Activated B cell treated with CpG ODN at 0.5 μM for 24 hours (primary cell): ENCODE measurements at regions not wholly inside any gene's neighbourhood (a gene's known extent, or its start where the extent isn't known, plus 50 kb on each side); places are given as distances from the start of the nearest gene placed in this dataset.

Source experiments
- ATAC-seq: fragments of 200-7000 bp; cut with Tn5 transposase; one replicate; pipeline ENCODE4 v1.10.0; 2021; ENCODE audit warnings: low read depth, mild to moderate bottlenecking, moderate library complexity
- CTCF ChIA-PET: fragments of 350-600 bp; sonication (Branson Sonifier 250); formaldehyde crosslinking; loops from one replicate; lab custom pipeline; 2021; ENCODE audit warnings: antibody characterized with exemption; lab: Charles Lee
- POLR2A ChIA-PET: fragments of 350-600 bp; sonication (Branson Sonifier 250); formaldehyde crosslinking; loops from one replicate; lab custom pipeline; 2021; ENCODE audit warnings: antibody characterized with exemption; lab: Charles Lee
- DNase-seq: peaks from one replicate; pipeline ENCODE4 v3.0.0; 2022
- H3K27ac Mint-ChIP-seq: one replicate; pipeline ENCODE4 v1.8.0; 2020; ENCODE audit warnings: mixed read lengths
- H3K27me3 Mint-ChIP-seq: one replicate; pipeline ENCODE4 v1.8.0; 2021; ENCODE audit warnings: mixed read lengths
- H3K36me3 Mint-ChIP-seq: one replicate; pipeline ENCODE4 v1.8.0; 2021; ENCODE audit warnings: low read depth, mixed read lengths
- H3K4me1 Mint-ChIP-seq: one replicate; pipeline ENCODE4 v1.8.0; 2021; ENCODE audit warnings: mixed read lengths
- H3K4me3 Mint-ChIP-seq: one replicate; pipeline ENCODE4 v1.8.0; 2020; ENCODE audit warnings: mild to moderate bottlenecking, mixed read lengths
- H3K9me3 Mint-ChIP-seq: one replicate; pipeline ENCODE4 v1.8.0; 2020; ENCODE audit warnings: mixed read lengths
- intact Hi-C: fragments of 100-400 bp; cut with micrococcal nuclease; formaldehyde crosslinking; loops from one replicate; pipeline ENCODE4 v1.15.1; 2024
- TF ChIP-seq, protein P1 (sequence below): fragments of 200-600 bp; IDR thresholded peaks from one replicate; pipeline ENCODE4 v1.8.0; 2022; ENCODE audit warnings: antibody characterized with exemption, mild to moderate bottlenecking

DNA sequence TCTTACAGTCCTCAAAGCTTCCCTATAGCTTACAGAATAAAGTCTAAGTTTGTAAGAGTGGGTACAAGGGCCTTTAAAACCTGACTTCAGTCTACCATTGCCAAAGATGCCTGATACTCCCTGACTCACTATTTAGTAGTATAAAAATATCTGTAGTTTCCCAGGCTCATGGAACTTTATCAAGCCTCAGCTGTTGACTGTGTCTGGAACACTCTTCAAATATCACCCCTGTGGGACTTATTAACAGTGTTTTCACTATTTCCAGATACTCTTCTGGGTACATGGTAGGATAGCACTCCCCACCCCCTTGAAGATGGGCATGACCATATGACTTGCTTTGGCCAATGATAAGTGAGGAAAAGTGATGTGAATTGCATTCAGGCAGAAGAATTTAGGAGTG lies 105.3 kb upstream of the TENT5A start:
- H3K27ac Mint-ChIP-seq = no peak overlapping the region
- no peak overlapping the region for H3K4me3 Mint-ChIP-seq
- POLR2A ChIA-PET = no interaction called here
- TF ChIP-seq, protein P1, sequence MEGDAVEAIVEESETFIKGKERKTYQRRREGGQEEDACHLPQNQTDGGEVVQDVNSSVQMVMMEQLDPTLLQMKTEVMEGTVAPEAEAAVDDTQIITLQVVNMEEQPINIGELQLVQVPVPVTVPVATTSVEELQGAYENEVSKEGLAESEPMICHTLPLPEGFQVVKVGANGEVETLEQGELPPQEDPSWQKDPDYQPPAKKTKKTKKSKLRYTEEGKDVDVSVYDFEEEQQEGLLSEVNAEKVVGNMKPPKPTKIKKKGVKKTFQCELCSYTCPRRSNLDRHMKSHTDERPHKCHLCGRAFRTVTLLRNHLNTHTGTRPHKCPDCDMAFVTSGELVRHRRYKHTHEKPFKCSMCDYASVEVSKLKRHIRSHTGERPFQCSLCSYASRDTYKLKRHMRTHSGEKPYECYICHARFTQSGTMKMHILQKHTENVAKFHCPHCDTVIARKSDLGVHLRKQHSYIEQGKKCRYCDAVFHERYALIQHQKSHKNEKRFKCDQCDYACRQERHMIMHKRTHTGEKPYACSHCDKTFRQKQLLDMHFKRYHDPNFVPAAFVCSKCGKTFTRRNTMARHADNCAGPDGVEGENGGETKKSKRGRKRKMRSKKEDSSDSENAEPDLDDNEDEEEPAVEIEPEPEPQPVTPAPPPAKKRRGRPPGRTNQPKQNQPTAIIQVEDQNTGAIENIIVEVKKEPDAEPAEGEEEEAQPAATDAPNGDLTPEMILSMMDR = no peak
- no peaks in the 10 kb centered on the region for H3K36me3 Mint-ChIP-seq
- intact Hi-C loops = no loop called here
- CTCF ChIA-PET = no interaction called here
- no peaks in the 10 kb centered on the region for H3K27me3 Mint-ChIP-seq
- no peak for ATAC-seq
- no peaks in the 10 kb centered on the region for H3K4me1 Mint-ChIP-seq
- no peak for DNase-seq
- no peaks in the 10 kb centered on the region for H3K9me3 Mint-ChIP-seq

DNA sequence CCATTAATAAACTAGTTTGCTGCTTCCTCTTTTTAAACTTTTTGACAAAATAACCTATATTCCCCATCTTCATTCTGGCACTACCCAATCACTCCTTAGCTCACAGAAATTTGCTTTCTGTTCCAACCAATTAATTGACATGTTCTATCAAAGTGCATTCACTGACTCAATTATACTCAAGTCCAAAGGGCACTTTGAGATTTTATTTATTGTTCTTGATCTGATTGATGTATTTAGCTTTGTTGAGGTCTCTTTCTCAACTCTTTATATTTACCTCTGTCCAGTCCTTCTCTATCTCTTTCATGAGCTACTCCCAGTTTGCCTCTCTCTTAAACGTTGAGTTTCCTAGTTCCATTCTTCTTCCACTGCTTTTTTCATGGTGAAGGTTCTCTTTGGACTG lies 104.4 kb upstream of the TENT5A start:
- intact Hi-C loops = no loop called here
- no peaks in the 10 kb centered on the region for H3K27me3 Mint-ChIP-seq
- no peaks in the 10 kb centered on the region for H3K4me1 Mint-ChIP-seq
- CTCF ChIA-PET = no interaction called here
- H3K4me3 Mint-ChIP-seq = no peak overlapping the region
- no peak overlapping the region for H3K27ac Mint-ChIP-seq
- POLR2A ChIA-PET = no interaction called here
- no peak for DNase-seq
- TF ChIP-seq, protein P1 = no peak
- H3K36me3 Mint-ChIP-seq = no peaks in the 10 kb centered on the region
- H3K9me3 Mint-ChIP-seq = no peaks in the 10 kb centered on the region
- no peak for ATAC-seq

DNA sequence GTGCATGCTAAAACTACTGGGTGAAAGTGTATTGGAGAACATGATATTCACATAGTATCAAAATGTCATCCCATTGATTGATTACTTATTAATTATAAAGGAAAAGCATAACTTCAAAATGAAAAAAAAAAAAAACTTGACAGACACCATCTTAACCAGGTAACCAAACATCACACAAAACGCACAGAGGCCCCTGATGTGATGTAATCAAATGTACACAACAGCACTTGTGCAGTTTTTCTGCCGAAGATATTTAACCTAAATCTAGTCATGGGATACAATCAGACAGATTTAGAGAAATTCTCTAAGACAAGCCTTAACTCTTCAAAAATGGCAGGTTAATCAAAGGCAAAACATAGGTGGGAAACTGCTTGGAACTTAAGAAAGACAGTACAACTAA lies 102.0 kb upstream of the TENT5A start:
- DNase-seq = no peak
- no peak for ATAC-seq
- ChIA-PET POLR2A (no interaction called here), CTCF (no interaction called here)
- peaks cover 2% of the 10 kb centered on the region for H3K27me3 Mint-ChIP-seq
- H3K36me3 Mint-ChIP-seq = no peaks in the 10 kb centered on the region
- H3K27ac Mint-ChIP-seq = no peak overlapping the region
- intact Hi-C loops = no loop called here
- peaks cover 2% of the 10 kb centered on the region for H3K9me3 Mint-ChIP-seq
- no peaks in the 10 kb centered on the region for H3K4me1 Mint-ChIP-seq
- TF ChIP-seq, protein P1 = no peak
- H3K4me3 Mint-ChIP-seq = no peak overlapping the region

DNA sequence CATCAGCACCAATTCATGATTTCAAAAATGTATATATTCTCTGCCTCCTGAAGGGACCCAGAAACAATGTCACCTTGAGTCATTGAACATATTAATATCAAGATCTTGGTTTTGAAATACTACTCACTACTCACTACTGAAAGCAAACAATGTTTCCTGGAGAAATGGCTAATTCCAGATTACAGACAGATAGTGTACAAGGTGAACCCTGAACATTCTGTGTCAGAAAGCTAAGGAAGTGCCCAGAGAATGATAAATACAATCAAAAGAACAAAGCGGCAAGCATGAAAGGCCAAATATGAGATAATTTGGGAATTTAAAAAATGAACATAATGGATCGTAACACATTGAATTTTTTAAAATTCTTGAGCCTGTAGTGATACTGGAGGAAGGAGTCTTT lies 101.5 kb upstream of the TENT5A start:
- ATAC-seq (no peak), DNase-seq (no peak)
- intact Hi-C loops = no loop called here
- no peaks in the 10 kb centered on the region for H3K36me3 Mint-ChIP-seq
- H3K4me3 Mint-ChIP-seq = no peak overlapping the region
- H3K27ac Mint-ChIP-seq = no peak overlapping the region
- POLR2A ChIA-PET = no interaction called here
- H3K27me3 Mint-ChIP-seq = peaks cover 2% of the 10 kb centered on the region
- H3K9me3 Mint-ChIP-seq = peaks cover 2% of the 10 kb centered on the region
- H3K4me1 Mint-ChIP-seq = no peaks in the 10 kb centered on the region
- TF ChIP-seq, protein P1 = no peak
- CTCF ChIA-PET = no interaction called here

DNA sequence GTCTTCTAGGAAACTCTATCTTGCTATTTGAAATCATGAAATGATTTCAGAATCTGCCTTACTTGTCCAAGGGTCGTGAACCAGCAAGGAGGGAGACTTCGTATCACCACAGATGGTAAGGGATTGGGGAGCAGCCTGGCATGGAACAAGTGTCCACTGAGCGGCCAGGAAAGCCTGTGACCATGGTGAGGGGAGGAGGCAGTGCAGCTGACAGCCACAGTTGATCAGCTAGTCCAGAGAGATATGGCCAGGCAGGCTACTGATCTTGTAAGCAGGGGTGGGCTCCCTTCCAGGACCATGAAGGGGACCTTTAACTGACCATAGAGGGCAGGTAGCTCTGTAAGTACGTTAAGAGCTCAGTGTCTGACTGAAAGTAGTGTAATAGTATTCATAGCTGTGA lies 96.8 kb upstream of the TENT5A start:
- no peaks in the 10 kb centered on the region for H3K4me1 Mint-ChIP-seq
- H3K27me3 Mint-ChIP-seq = peaks cover 2% of the 10 kb centered on the region
- TF ChIP-seq, protein P1 = no peak
- H3K27ac Mint-ChIP-seq = no peak overlapping the region
- intact Hi-C loops = no loop called here
- ATAC-seq = no peak
- H3K36me3 Mint-ChIP-seq = no peaks in the 10 kb centered on the region
- H3K4me3 Mint-ChIP-seq = no peak overlapping the region
- POLR2A ChIA-PET = no interaction called here
- DNase-seq = no peak
- CTCF ChIA-PET = no interaction called here
- H3K9me3 Mint-ChIP-seq = peaks cover 2% of the 10 kb centered on the region
